Osteoblast (primary cell): ENCODE measurements at regions not wholly inside any gene's neighbourhood (a gene's known extent, or its start where the extent isn't known, plus 50 kb on each side); places are given as distances from the start of the nearest gene placed in this dataset.
"Not testable (repeated sequence)": the region's sequence is repeated elsewhere in the genome, so short reads cannot be mapped to it uniquely, and the experiment has no call there.

ENCODE experiments used
- DNase-seq: peaks from one replicate; pipeline ENCODE4 v3.0.0; 2011; ENCODE audit warnings: low spot score, mixed read lengths; ENCODE audit not compliant: insufficient read length; ENCODE audit errors: missing footprints
- H2AFZ ChIP-seq: 2 replicates; pipeline ENCODE4 v1.6.0; 2011; ENCODE audit warnings: mild to moderate bottlenecking, low read length
- H3K27ac ChIP-seq: 2 replicates; pipeline ENCODE4 v1.5.1; 2011; ENCODE audit warnings: mild to moderate bottlenecking, low read depth, low read length, moderate library complexity
- H3K27me3 ChIP-seq: 2 replicates; pipeline ENCODE4 v1.6.0; 2012; ENCODE audit warnings: mild to moderate bottlenecking, control low read depth, inconsistent platforms, low read length, moderate library complexity; ENCODE audit not compliant: insufficient read depth
- H3K36me3 ChIP-seq: 2 replicates; pipeline ENCODE4 v1.5.1; 2011; ENCODE audit warnings: mild to moderate bottlenecking, low read length, control low read depth, moderate library complexity; ENCODE audit not compliant: insufficient read depth
- H3K4me1 ChIP-seq: 2 replicates; pipeline ENCODE4 v1.5.1; 2011; ENCODE audit warnings: mild to moderate bottlenecking, low read length, control low read depth, moderate library complexity; ENCODE audit not compliant: insufficient read depth
- H3K4me2 ChIP-seq: 2 replicates; pipeline ENCODE4 v1.6.0; 2011; ENCODE audit warnings: mild to moderate bottlenecking, low read length; ENCODE audit not compliant: insufficient read depth
- H3K4me3 ChIP-seq: fragments of 200-600 bp; sonication (generic); 3 replicates; pipeline ENCODE4 v1.5.1; 2012; ENCODE audit warnings: mild to moderate bottlenecking, low read length, inconsistent platforms; ENCODE audit not compliant: insufficient read depth
- H3K79me2 ChIP-seq: 2 replicates; pipeline ENCODE4 v1.6.0; 2012; ENCODE audit warnings: mild to moderate bottlenecking, low read length, control low read depth, inconsistent platforms; ENCODE audit not compliant: insufficient read depth
- H3K9me3 ChIP-seq: 2 replicates; pipeline ENCODE4 v1.5.1; 2011; ENCODE audit warnings: low read depth, low read length, control low read depth
- H4K20me1 ChIP-seq: 2 replicates; pipeline ENCODE4 v1.6.0; 2012; ENCODE audit warnings: mild to moderate bottlenecking, low read length, control low read depth; ENCODE audit not compliant: insufficient read depth
- TF ChIP-seq, protein P1 (sequence below): IDR thresholded peaks from 2 replicates; pipeline ENCODE4 v1.5.1; 2011; ENCODE audit warnings: mild to moderate bottlenecking, low read depth, low read length, moderate library complexity; ENCODE audit errors: extremely low read depth

DNA sequence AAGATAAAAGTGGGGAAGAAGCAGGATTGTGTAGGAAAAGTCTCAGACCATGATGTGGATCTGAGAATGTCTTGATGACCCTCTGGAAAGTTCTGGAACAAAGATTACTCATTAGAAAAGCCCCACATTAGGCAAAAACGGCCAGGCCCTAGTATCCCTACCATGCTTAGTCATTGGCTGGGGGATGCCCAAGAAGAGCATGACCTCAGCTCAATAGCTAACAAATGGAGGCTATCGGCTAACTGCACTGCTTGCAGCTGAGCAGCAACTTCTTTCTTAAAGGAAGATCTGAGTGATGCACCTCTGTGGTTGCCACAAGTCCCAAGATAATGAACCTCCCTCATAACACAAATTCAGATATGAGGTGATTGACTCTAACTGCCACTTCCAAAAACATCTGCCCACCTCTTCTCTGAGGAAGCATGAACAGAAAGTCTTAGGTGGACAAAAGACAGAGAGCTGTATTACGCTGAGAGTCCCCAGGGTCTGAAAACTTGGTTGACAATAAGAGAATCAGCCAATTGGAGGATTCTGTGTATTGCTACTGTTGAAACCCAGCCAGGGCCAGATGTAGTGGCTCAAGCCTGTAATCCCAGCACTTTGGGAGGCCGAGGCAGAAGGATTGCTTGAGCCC is 64.6 kb upstream of the AK4 start:
- no peaks in the 10 kb centered on the region for H3K79me2 ChIP-seq
- H3K27ac ChIP-seq: no peak overlapping the region
- H3K9me3 ChIP-seq: no peaks in the 10 kb centered on the region
- H3K36me3 ChIP-seq: no peaks in the 10 kb centered on the region
- H2AFZ ChIP-seq: no peak overlapping the region
- no peaks in the 10 kb centered on the region for H3K27me3 ChIP-seq
- no peaks in the 10 kb centered on the region for H4K20me1 ChIP-seq
- peak; percentile 52 for DNase-seq
- no peak overlapping the region for H3K4me2 ChIP-seq
- H3K4me3 ChIP-seq: no peak overlapping the region
- TF ChIP-seq, protein P1, sequence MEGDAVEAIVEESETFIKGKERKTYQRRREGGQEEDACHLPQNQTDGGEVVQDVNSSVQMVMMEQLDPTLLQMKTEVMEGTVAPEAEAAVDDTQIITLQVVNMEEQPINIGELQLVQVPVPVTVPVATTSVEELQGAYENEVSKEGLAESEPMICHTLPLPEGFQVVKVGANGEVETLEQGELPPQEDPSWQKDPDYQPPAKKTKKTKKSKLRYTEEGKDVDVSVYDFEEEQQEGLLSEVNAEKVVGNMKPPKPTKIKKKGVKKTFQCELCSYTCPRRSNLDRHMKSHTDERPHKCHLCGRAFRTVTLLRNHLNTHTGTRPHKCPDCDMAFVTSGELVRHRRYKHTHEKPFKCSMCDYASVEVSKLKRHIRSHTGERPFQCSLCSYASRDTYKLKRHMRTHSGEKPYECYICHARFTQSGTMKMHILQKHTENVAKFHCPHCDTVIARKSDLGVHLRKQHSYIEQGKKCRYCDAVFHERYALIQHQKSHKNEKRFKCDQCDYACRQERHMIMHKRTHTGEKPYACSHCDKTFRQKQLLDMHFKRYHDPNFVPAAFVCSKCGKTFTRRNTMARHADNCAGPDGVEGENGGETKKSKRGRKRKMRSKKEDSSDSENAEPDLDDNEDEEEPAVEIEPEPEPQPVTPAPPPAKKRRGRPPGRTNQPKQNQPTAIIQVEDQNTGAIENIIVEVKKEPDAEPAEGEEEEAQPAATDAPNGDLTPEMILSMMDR: no peak
- no peaks in the 10 kb centered on the region for H3K4me1 ChIP-seq

DNA sequence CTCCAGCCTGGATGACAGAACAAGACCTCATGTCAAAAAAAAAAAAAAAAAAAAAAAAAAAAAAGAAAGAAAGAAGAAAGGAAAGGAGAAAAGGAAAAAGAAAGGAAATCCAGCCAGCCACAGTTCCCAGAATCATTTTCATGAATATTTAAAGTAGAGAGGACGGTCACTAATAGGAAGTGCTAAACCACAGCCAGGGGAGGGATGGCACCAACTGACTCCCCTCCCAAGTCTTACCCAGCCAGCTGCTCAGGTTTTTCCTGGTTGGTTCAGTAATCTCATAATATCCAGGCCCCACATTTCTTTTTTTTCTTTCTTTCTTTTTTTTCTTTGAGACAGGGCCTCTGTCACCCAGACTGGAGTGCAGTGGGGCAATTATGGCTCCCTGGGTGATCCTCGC is 63.9 kb upstream of the AK4 start:
- no peak overlapping the region for H3K4me3 ChIP-seq
- TF ChIP-seq, protein P1: no peak
- no peaks in the 10 kb centered on the region for H3K36me3 ChIP-seq

DNA sequence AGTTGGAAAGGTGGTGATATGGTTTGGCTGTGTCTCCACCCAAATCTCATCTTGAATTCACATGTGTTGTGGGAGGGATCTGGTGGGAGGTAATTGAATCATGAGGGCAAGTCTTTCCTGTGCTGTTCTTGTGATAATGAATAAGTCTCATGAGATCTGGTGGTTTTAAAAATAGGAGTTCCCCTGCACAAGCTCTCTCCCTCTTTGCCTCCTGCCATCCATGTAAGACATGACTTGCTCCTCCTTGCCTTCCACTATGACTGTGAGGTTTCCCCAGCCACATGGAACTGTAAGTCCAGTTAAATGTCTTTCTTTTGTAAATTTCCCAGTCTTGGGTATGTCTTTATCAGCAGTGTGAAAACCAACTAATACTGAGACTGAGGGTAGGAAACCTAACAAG is 60.5 kb upstream of the AK4 start:
- not testable (repeated sequence) for H3K79me2 ChIP-seq, H4K20me1 ChIP-seq, DNase-seq, H3K9me3 ChIP-seq, H3K4me2 ChIP-seq, H3K4me3 ChIP-seq, H3K27me3 ChIP-seq, H3K36me3 ChIP-seq, H3K4me1 ChIP-seq, H3K27ac ChIP-seq, H2AFZ ChIP-seq

More for the DNA sequence above, 63.9 kb upstream of the AK4 start:
- no peaks in the 10 kb centered on the region for H3K9me3 ChIP-seq
- no peak for DNase-seq
- H2AFZ ChIP-seq: no peak overlapping the region
- no peaks in the 10 kb centered on the region for H3K79me2 ChIP-seq
- no peaks in the 10 kb centered on the region for H3K27me3 ChIP-seq
- no peak overlapping the region for H3K4me2 ChIP-seq
- H4K20me1 ChIP-seq: no peaks in the 10 kb centered on the region
- no peaks in the 10 kb centered on the region for H3K4me1 ChIP-seq
- no peak overlapping the region for H3K27ac ChIP-seq

DNA sequence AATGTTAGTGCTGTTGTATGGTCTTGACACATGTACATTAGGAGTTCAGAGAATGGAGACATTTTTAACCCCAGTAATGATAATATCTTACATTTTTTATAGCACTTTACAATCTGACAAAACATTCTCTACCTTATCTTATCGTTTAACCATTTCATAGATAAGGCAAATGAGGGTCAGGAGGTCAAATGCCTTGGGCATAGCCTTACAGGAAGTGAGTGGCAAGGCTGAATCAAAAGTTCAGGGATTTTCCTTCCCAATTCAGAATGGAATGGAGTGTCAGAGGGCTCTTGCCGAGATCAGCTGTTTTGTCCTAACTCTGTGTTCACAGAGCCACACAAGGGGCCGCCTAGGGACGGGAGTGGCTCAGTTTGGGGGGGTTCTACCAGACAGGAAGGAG is 57.6 kb upstream of the AK4 start:
- H3K4me2 ChIP-seq: no peak overlapping the region
- no peak overlapping the region for H2AFZ ChIP-seq
- no peaks in the 10 kb centered on the region for H3K36me3 ChIP-seq
- no peaks in the 10 kb centered on the region for H3K4me1 ChIP-seq
- H3K4me3 ChIP-seq: no peak overlapping the region
- no peak for DNase-seq
- no peaks in the 10 kb centered on the region for H3K27me3 ChIP-seq
- no peaks in the 10 kb centered on the region for H3K79me2 ChIP-seq
- H3K27ac ChIP-seq: no peak overlapping the region
- no peaks in the 10 kb centered on the region for H4K20me1 ChIP-seq
- no peaks in the 10 kb centered on the region for H3K9me3 ChIP-seq
- TF ChIP-seq, protein P1: no peak
